ENCODE measurements at regions not wholly inside any gene's neighbourhood (a gene's known extent, or its start where the extent isn't known, plus 50 kb on each side); places are given as distances from the start of the nearest gene placed in this dataset.

- ATAC-seq (no peak), DNase-seq (no peak)
- intact Hi-C loops (cut with DNase I), result no loop called here
Measured at GRCh38 chr7:136585954-136586670, 282.3 kb upstream of the CHRM2 start.

- ATAC-seq (no peak), DNase-seq (no peak)
- intact Hi-C loops (cut with DNase I), result no loop called here
Measured at GRCh38 chr7:136566491-136566890, 302.0 kb upstream of the CHRM2 start.

DNA sequence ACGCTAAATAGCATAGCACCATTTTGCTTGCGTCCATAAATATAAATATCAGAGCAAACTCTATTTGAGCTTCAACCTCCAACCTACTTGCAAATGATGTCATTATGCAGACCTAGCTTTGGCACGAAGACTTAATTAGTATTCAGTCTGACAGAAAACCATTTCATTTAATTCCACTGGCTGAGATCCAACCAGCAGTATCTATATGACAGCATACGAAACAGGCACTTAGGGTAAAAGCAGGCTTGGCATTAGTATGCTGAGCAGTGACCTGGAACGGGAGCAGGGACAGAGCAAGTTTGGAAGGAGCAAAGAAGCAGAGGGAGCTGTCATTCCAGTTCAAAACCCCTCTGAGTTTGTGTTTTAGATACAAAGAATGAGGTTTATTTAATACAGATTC is 312.5 kb upstream of the CHRM2 start:
- ATAC-seq, result no peak
- DNase-seq, result no peak
- intact Hi-C loops (cut with DNase I), result no loop called here

DNA sequence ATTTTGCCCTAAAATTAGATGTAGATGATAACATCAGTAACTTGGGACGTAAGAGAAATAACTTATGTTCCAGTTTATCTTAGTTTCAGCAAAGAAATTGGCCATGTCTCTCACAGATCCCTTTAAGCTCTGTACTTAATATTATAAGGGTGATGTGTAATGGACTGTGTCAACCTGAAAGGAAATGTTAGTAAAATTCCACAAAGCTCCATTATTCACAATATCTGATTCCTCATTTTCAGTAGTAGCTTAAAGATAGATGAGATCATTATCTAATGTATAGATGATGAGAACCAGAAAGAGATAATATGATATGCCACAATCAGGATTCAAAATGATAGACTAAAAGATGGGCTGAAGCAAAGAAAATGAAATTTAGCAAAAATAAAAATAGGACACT is 316.8 kb upstream of the CHRM2 start:
- intact Hi-C loops (cut with DNase I), result no loop called here
- DNase-seq (no peak), ATAC-seq (no peak)

DNA sequence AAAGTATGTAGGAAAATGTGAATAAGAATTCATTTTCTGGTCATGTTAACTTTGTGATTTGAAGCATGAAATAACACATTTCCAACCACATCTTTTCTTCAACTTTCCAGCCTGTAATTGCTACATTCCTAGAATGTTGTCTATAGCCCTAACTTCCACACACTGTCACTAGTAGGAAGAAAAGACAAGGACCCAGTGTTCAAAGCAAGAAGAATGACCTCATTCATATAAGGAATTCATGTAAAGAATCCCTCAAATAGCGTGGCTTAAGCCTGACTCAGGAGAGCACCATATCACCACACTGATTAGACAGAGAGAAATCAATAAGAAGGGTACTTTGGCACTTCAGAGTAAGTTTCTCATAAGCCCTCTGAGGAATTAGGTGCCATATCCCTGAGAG is 318.7 kb upstream of the CHRM2 start:
- DNase-seq, result no peak
- intact Hi-C loops (cut with DNase I), result no loop called here
- no peak for ATAC-seq

DNA sequence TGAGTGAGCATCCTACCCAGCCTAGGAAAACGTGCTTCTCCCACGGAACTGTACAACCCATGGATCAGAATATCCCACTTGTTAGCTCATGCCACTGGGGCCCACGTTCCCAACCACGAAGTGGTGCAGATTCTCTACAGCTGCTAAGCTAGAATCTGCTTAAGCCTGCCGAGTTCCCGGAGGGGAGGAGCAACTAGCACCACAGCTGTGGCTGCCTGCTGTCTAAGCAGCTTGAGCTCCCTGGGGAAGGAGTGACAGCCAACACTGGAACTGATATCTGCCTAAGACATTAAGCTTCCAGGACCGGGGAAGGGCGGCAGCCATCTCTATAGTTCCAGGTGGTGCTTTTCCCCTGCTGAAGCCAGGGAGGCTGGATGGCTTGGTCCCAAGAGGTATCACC is 334.7 kb upstream of the CHRM2 start:
- DNase-seq, result no peak
- intact Hi-C loops (cut with DNase I), result no loop called here
- ATAC-seq, result no peak

- ATAC-seq (no peak), DNase-seq (no peak)
- intact Hi-C loops (cut with DNase I), result no loop called here
Measured at GRCh38 chr7:136530831-136531230, 337.6 kb upstream of the CHRM2 start.

DNA sequence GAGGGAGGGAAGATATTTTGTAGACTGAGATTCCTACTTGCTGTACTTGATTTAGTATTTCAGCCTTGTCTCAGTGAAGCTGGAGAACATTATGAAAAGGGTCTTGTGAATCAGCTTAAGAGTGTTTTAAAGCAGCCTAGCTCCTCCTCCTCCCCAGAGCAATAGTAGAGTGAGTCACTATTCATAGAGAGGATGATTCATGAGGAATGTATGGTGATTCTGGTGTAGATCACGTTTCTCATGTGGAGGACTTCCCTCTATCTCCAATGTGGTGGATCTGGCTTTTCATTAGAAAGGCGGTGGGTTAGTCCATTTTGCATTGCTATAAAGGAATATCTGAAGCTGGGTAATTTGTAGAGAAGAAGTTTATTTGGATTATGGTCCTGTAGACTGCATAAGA is 340.1 kb upstream of the CHRM2 start:
- ATAC-seq, result peak in 1 of 2 donors; percentile 60
- intact Hi-C loops (cut with DNase I), result no loop called here
- DNase-seq, result no peak

- ATAC-seq, result no peak
- no peak for DNase-seq
- intact Hi-C loops (cut with DNase I), result no loop called here
Measured at GRCh38 chr7:136527554-136527953, 340.9 kb upstream of the CHRM2 start.

DNA sequence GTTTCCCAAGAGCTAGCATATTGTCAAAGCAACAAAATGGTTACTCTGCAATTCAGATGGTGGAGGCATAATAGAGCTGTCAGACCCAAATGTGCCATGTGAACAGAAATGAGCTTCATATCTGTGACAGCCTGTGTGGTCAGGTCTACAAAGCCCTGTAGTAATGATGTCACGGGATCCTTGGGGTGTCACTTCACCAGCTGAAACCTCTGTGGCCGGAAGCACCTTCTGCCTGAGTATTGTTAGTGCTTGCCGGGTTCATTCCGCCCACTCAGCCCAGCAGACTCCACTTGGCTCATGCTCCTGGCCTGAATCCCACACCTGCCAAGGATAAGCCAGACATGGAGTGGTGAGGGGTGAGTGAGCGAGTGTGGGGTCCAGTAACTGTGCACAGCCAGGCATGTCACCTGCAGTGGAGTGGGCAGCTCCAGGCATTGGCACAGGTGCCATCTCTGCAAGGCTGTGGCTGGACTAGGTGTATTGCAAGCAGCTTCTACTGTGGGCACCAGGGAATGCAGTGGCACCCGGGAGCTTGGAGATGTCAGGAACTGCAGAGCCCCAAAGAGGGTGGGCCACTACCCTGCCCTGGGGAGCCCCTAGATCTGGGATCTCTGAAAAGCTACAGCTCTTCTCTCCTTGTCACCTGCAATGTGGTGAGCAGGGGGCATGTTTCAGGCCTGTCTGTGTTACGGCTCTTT is 341.9 kb upstream of the CHRM2 start:
- intact Hi-C loops (cut with DNase I), result no loop called here
- DNase-seq (no peak), ATAC-seq (peak in 1 of 2 donors; percentile 21)

DNA sequence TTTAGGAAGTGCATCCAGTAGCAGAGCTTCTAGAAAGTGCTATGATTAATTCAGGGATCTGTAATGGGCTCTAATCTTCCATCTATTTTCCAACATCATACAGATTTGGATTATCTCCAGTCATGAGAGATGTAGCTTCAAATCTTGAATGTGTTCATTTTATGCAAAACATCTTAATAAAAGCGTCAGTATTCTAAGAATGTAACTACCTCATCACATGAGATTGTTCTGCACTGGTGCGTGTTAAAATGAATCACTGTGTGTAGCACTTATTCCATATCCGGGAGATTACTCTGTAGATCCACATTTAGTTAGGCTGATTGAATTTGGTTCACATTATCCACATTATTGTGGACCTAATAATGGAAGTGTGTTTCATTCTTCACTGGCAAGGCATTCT is 344.9 kb upstream of the CHRM2 start:
- DNase-seq (no peak), ATAC-seq (no peak)
- intact Hi-C loops (cut with DNase I), result no loop called here

- ATAC-seq, result no peak
- no peak for DNase-seq
- intact Hi-C loops (cut with DNase I), result no loop called here
Measured at GRCh38 chr7:136517971-136518370, 350.5 kb upstream of the CHRM2 start.

DNA sequence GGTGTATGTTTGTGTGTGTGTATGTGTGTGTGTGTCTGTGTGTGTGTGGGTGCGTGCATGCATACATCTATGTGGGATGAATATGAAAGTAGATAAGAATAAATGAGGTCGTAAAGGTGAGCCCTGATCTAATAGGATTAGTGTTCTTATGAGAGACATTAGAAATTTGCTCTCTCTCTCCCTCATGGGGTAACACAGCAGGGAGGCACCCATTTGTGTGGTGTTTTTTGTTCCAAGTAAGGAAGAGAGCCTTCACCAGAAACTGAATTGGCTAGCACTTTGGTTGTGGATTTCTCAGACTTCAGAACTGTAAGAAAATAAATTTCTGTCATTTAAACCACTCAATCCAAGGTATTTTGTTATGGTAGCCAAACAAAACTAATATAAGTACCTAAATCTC is 353.7 kb upstream of the CHRM2 start:
- ATAC-seq (no peak), DNase-seq (no peak)
- intact Hi-C loops (cut with DNase I), result no loop called here

- intact Hi-C loops (cut with DNase I), result no loop called here
- no peak for DNase-seq
- no peak for ATAC-seq
Measured at GRCh38 chr7:136513744-136514143, 354.7 kb upstream of the CHRM2 start.

DNA sequence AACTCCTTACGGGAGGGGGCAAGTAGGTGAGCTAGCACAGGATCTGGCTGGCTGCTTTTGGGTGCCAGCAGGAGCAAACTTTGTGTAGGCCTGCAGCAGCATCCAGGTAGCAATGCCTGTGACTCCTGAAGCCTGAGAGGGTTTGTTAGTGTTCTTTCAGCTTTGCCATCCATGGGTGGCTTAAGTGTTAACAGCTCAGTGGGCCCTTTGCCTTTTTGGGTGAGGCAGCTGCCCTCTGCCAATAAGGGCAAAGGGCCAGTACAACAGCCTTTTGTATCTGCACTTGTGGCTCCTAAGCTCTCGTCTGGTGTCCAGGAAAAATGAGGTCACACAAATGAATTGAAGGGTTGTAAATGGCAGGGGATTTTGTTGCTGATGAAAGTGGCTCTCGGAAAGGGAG is 359.0 kb upstream of the CHRM2 start:
- intact Hi-C loops (cut with DNase I), result no loop called here
- ATAC-seq (no peak), DNase-seq (no peak)

- ATAC-seq (no peak), DNase-seq (no peak)
- intact Hi-C loops (cut with DNase I), result no loop called here
Measured at GRCh38 chr7:136502162-136502561, 366.3 kb upstream of the CHRM2 start.

DNA sequence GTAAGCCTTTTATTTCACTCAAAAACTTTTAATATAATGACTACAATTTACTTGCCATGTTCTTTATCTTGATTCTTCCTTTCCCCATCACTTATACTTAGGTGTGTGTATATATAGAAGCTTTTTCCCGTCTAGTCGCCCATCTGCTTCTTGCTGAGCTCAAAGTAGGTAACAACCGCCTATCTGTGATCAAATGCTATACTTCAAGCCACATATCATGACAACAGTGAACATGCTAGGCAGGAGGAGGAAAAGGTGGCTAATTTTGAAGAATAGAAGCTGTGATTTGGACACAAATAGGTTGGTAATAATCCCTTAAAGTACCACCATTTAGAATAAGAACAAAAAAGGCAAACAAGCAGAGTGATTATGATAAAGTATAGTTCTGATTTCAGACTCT is 367.3 kb upstream of the CHRM2 start:
- ATAC-seq (no peak), DNase-seq (no peak)
- intact Hi-C loops (cut with DNase I), result no loop called here

- ATAC-seq, result no peak
- no peak for DNase-seq
- intact Hi-C loops (cut with DNase I), result no loop called here
Measured at GRCh38 chr7:136496551-136496950, 371.9 kb upstream of the CHRM2 start.

DNA sequence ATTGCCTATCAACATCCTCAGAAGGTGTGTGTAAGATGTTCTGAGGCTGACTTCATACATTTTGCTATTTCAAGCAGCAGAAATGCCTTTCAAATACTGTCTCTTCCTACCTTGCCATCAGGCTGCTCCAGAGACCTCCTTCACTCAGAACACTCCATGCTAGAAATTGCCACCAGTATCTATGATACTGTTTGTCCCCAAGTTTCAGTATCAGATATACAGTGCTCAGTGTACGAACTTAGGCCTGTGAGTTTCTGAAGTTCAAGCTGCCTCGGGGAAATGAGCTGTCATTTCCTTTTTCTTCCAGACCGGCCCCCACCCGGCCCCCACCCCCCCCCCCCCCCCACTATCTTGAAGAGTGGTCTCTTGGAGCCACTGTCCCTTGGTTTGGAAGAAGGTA is 373.4 kb upstream of the CHRM2 start:
- ATAC-seq (no peak), DNase-seq (no peak)
- intact Hi-C loops (cut with DNase I), result no loop called here

DNA sequence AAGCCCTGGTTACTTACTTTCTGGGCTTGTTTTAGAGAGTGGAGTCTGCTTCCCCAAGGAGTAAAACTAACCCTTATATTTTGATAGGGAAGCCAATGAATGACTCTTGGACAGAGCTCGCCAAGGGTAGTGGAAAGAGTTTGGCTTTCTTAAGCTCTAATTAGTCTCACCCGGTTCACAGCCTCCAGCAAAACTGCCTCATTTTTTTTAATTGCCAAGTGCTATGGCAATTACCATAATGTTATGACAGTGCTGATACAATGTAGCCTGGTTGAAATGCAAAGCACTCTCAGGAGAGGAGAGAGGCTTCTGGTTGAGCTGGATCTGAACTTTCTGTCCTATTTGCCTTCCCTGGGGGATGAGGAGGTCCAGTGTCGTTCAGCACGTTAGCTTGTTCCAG is 376.1 kb upstream of the CHRM2 start:
- intact Hi-C loops (cut with DNase I), result no loop called here
- ATAC-seq, result no peak
- no peak for DNase-seq

- intact Hi-C loops (cut with DNase I), result no loop called here
- DNase-seq, result no peak
- no peak for ATAC-seq
Measured at GRCh38 chr7:136489808-136490207, 378.6 kb upstream of the CHRM2 start.
